Pons (tissue), 1 donor: ENCODE measurements at regions not wholly inside any gene's neighbourhood (a gene's known extent, or its start where the extent isn't known, plus 50 kb on each side); places are given as distances from the start of the nearest gene placed in this dataset.
"Not testable (repeated sequence)": the region's sequence is repeated elsewhere in the genome, so short reads cannot be mapped to it uniquely, and the experiment has no call there.

Experiments used
- DNase-seq: peaks from one replicate; pipeline ENCODE4 v3.0.0-alpha.2; 2016; ENCODE audit warnings: low spot score

DNA sequence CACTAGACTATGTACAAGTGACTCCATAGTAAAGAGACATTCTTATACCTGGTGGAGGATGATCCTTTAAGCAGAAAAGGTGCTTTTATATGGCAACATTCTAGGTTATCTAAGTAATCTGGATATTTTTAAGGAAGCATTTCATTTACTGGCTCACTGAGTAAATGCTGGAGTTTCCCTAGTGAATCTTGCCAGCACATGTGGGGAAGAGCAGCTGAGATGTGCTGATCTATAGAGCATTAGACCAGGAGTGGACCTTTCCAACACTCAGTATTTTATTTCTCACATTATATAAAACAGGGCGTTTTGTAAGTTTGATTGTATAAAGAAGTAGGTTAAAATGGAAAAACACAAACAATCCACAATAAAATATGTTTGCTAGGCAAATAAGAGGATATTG lies 478.5 kb downstream of the ATP23 start:
- no peak for DNase-seq

- no peak for DNase-seq
Observed at GRCh38 chr12:58420503-58420902, 479.1 kb downstream of the ATP23 start.

DNA sequence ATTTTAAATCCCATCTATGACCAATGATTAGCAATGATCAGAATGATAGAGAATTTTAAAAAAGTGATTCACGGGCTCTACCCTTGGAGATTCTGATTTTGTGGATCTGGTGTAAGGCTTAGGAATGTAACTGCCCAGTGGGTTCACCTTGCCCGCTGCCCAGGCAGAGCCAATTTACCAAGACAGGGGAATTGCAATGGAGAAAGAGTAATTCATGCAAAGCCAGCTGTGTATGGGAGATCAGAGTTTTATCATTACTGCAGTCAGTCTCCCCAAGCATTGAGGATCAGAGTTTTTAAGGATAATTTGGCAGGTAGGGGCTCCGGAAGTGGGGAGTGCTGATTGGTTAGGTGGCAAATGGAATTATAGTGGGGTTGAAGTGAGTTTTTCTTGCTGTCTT lies 480.6 kb downstream of the ATP23 start:
- DNase-seq, result no peak

- DNase-seq, result no peak
Observed at GRCh38 chr12:58424735-58425392, 483.5 kb downstream of the ATP23 start.

DNA sequence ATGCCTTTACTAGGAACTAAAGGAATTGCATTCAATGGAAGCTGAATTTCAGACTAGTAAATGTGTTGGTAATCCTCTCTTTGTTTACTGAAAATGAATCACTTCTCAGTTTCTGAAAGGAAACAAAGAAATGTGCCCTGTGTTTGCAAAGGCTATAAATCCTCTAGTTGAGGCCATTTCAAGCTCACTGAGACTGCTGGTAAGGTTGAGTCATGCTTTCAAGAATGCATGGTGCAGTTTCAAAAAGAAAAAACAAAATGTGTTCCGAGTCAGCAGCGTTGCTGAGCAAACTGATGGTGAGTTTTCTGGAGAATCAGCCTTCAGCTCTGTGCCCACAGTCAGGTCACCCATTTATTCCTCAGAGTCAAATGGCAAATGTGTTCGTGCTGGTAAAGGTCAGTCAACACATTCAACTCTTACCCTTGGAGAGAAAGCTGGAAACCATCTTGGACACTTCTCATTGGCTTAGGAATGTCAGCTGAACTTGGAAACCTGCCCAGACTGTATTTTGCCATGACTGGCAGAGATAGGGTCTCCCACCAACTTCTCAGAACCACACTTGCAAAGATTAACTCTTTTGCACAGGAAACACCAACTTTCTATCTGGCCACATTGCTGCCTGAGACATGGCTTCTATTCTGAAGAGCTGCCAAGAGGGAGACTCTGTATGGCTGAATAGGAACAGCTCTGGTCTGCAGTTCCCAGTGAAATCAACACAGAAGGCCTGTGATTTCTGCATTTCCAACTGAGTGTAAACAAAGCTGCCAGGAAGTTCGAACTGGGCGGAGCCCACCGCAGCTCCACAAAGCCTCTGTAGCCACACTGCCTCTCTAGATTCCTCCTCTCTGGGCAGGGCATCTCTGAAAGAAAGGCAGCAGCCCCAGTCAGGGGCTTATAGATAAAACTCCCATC lies 484.4 kb downstream of the ATP23 start:
- DNase-seq, result peak; percentile 31

DNA sequence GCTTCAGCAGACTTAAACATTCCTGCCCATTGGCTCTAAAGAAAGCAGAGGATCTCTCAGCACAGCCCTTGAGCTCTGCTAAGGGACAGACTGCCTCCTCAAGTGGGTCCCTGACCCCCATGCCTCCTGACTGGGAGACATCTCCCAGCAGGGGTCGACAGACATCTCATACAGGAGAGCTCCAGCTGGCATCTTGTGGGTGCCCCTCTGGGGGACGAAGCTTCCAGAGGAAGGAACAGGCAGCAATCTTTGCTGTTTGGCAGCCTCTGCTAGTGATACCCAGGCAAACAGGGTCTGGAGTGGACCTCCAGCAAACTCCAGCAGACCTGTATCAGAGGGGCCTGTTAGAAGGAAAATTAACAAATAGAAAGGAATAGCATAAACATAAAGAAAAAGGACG lies 485.1 kb downstream of the ATP23 start:
- not testable (repeated sequence) for DNase-seq

- no peak for DNase-seq
Observed at GRCh38 chr12:58433959-58434358, 486.3 kb downstream of the LRIG3 start.

DNA sequence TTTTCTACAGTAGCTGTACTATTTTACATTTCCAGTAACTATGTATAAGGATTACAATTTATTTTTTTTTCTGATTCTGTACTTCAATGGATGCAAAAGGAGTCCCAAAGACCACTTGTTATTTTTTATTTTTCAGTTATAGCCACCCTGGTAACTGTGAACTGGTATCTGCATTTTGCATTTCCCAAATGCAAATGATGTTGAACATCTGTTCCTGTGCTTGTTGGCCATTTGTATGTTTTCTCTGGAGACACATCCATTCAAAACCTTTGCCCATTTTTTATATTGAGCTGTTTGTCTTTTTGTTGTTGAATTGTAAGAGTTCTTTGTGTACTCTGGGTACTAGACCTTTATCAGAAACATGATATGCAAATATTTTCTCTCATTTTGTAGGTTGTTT lies 485.6 kb downstream of the LRIG3 start:
- DNase-seq, result no peak

DNA sequence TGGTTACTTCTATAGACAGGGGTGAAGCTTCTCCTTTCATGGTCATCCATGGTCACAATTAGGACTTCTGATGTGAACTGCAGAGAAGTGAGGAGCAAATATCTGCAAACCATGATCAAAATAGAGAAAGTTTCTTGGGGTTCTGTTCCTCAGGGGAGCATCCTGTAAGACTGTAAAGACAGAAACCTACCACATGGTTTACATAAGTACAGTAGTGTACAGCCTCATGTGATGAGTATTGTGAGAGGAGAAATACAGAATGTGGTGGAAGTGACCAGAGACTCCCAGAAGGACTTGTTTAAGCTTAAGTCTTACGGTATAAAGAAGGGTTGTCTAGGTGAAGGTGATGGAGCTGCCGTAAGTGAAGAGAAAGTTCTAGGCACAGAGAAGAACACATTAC lies 484.7 kb downstream of the LRIG3 start:
- no peak for DNase-seq

- DNase-seq, result no peak
Observed at GRCh38 chr12:58441483-58441882, 478.8 kb downstream of the LRIG3 start.

- peak; percentile 15 for DNase-seq
Observed at GRCh38 chr12:58443273-58443980, 476.9 kb downstream of the LRIG3 start.

DNA sequence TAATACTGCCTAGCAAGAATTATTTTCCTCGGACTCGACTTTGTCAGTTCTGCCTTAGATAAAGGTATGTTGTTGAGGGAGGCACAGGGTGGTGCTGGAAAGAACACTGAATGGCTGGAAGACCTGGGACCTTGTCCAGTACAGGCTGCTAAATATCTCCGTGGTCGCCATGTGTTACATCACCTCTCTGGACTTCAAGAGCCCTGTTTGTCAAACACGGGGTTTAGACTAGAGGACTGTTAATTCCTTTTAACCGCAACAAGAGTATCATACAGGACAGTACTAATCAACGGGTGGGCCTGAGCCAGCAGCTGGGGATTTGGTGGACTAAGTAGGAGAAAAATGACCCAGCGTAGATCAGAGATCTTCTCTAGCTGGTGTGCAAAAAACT lies 476.3 kb downstream of the LRIG3 start:
- DNase-seq, result no peak

GRCh38 chr12:58450868-58451482 lies 469.3 kb downstream of the LRIG3 start:
- no peak for DNase-seq

- no peak for DNase-seq
Observed at GRCh38 chr12:58452546-58452945, 467.8 kb downstream of the LRIG3 start.

DNA sequence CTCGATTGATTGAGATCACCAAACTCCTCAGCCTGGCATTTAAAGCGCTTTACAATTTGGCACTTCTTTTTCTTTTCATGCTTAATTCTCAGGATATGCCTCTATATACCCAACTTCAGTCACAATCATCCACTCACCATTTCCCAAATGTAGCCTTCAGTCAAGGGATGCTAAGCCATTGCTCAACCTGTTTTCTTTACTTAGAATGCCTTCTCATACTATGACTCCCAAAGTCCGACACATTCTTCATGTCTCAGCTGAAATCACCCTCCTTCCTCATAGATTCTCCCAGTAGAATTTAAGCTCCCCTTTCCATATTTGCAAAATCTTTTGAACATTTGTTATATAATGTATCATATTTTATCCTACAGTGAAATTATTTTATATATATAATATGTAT lies 467.0 kb downstream of the LRIG3 start:
- DNase-seq, result no peak

DNA sequence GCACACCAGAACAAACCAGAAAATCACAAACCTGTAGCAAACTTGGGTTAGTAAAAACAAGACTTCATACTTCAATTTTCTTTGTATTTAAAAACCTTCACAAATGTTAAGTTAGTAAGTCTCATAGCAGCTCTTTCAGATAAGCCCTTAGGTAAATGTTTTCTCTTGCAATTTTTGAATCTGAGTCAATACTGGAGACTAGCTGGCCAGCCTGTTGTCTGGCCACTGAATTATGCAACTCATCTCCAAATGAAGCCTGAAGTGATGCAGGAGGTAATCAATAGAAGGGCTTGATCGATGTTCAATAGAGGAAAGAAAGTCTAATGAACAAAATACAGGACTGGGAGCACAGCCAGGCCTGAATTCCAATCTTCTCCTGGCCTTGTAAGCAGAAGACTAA lies 465.2 kb downstream of the LRIG3 start:
- no peak for DNase-seq

GRCh38 chr12:58458102-58458501 lies 462.2 kb downstream of the LRIG3 start:
- DNase-seq, result no peak

GRCh38 chr12:58459191-58459590 lies 461.1 kb downstream of the LRIG3 start:
- DNase-seq, result no peak

DNA sequence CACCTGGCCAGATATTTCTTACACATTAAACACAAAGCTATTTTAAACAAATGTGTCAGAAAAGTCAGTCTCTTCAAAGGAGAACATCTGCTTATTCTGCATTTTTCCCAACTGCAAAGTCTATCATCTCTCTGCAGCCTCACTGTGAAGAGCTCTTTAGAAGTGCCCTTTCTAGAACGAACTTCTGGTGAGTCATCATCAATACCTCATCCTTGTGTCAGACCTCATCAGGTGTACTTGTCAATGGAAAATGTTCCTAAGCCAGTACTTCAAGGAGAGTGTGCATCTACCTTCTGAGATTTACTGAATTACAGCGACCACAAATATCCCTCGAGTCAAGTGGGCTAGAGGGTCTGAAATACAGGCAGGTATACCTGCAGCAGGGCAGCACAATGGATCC lies 457.3 kb downstream of the LRIG3 start:
- DNase-seq, result no peak

- no peak for DNase-seq
Observed at GRCh38 chr12:58465418-58465817, 454.9 kb downstream of the LRIG3 start.

DNA sequence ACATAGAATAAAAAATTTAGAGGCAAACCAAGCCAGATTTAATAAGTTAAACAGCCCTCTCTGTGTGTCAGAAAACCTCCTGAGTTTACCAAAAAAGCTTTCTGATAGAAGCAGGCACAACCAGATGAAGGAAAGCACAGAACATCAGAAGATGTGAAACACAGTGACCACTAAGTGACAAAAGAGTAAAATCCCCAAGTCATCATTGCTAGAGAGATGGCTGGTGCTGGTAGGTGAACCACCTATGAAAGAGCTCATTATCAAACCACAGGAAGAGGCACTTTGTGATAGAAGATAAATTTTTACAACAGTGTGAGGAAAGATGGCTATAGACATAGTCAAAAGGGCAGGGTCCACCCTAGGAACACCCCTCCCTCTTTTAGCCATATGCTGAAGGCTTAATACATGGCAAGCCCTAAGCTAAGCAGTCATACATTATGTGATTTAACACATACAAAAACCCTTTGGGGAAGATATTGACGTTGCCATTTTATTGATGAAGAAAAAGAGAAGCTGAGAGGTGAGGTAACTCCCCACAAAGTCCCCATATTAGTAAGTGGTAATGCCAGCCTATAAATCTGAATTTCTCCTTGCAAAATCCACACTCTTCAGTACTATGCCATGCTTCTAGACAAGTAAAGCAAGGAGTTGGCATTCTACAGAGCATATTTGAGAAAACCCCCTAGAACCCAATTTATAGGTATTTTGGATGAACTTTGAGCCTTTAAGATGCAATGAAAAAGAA lies 449.9 kb downstream of the LRIG3 start:
- no peak for DNase-seq

DNA sequence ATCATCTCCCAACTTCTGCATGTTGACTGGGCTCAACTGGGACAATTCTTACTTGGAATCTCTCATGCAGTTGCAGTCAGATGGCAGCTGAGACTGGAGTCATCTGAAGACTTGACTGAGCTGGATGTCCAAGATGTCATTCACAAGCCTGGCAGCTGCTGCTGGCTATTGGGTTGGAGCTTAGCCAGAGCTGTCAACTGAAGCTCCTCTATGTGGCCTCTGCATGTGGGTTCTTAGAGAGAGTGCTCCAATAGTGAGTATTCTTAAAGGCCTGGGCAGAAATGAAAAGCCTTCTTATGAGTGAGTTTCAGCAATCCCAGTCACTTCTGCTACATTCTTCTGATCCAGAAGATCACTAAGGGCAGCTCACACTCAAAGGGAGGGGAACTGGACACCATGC lies 440.9 kb downstream of the LRIG3 start:
- DNase-seq, result no peak
